Panc1 (cell line): ENCODE measurements at regions not wholly inside any gene's neighbourhood (a gene's known extent, or its start where the extent isn't known, plus 50 kb on each side); places are given as distances from the start of the nearest gene placed in this dataset.

Source experiments
- ATAC-seq: fragments of 200-7000 bp; cut with Tn5 transposase; 2 replicates; pipeline ENCODE4 v1.9.1; 2020; ENCODE audit warnings: mild to moderate bottlenecking, moderate library complexity
- BruUV-seq: library from RNA; stranded (reverse); fragments of 400-500 nt; replicated peaks from 2 replicates; lab custom pipeline; 2021; lab: Mats Ljungman, UMichigan
- CTCF ChIA-PET: fragments of 300-600 bp; sonication (Branson Sonifier 250); formaldehyde crosslinking; loops from one replicate; lab custom pipeline; 2022; ENCODE audit warnings: antibody characterized with exemption; lab: Charles Lee
- POLR2A ChIA-PET: fragments of 300-600 bp; sonication (Branson Sonifier 250); formaldehyde crosslinking; loops from one replicate; lab custom pipeline; 2022; ENCODE audit warnings: antibody characterized with exemption; lab: Charles Lee
- DNase-seq: peaks from one replicate; pipeline ENCODE4 v3.0.0-alpha.2; 2010; ENCODE audit warnings: low read depth, low spot score
- H3K27ac ChIP-seq: 2 replicates; pipeline ENCODE4 v1.5.1; 2011; ENCODE audit warnings: mild to moderate bottlenecking, low read length, inconsistent platforms
- H3K27me3 ChIP-seq: fragments of 200-500 bp; sonication (Bioruptor generic); 2 replicates; pipeline ENCODE4 v1.6.0; 2014; ENCODE audit warnings: low read length, inconsistent platforms; ENCODE audit not compliant: control insufficient read depth, insufficient read depth
- H3K36me3 ChIP-seq: fragments of 200-500 bp; sonication (Bioruptor generic); 2 replicates; pipeline ENCODE4 v1.5.1; 2014; ENCODE audit warnings: inconsistent platforms, mild to moderate bottlenecking, low read length, moderate library complexity; ENCODE audit not compliant: control insufficient read depth, insufficient read depth
- H3K4me1 ChIP-seq: 2 replicates; pipeline ENCODE4 v1.5.1; 2011; ENCODE audit warnings: inconsistent platforms, mild to moderate bottlenecking, low read length, moderate library complexity; ENCODE audit not compliant: control insufficient read depth, insufficient read depth
- H3K4me3 ChIP-seq, 2 experiments: 2 replicates each; pipeline ENCODE4 v1.5.1; 2011 to 2012; ENCODE audit warnings: low read depth in 2 of 2, low read length in 2 of 2, mild to moderate bottlenecking in 2 of 2, inconsistent platforms in 1 of 2, moderate library complexity in 1 of 2
- H3K9me3 ChIP-seq: fragments of 200-500 bp; sonication (Bioruptor generic); 2 replicates; pipeline ENCODE4 v1.5.1; 2014; ENCODE audit warnings: low read depth, mild to moderate bottlenecking, inconsistent platforms, low read length, moderate library complexity; ENCODE audit not compliant: control insufficient read depth, insufficient read depth
- POLR2AphosphoS5 ChIP-seq: IDR thresholded peaks from 2 replicates; pipeline ENCODE4 v1.6.1; 2012; ENCODE audit warnings: mild to moderate bottlenecking, low read depth, low read length, moderate library complexity
- REST ChIP-seq, 2 experiments: IDR thresholded peaks; 2 replicates each; pipeline ENCODE4 v1.6.1; 2011 to 2012; ENCODE audit warnings: low read depth in 2 of 2, control low read depth in 1 of 2, low read length in 1 of 2, mild to moderate bottlenecking in 1 of 2, moderate library complexity in 1 of 2; ENCODE audit not compliant: insufficient read depth in 1 of 2
- SIN3A ChIP-seq: IDR thresholded peaks from 2 replicates; pipeline ENCODE4 v1.6.1; 2012; ENCODE audit warnings: low read depth, mild to moderate bottlenecking, low read length, moderate library complexity, borderline replicate concordance; ENCODE audit not compliant: insufficient read depth
- TCF7L2 ChIP-seq: IDR thresholded peaks from 2 replicates; pipeline ENCODE4 v1.6.1; 2011; ENCODE audit warnings: mild to moderate bottlenecking, low read depth, low read length, inconsistent platforms
- in situ Hi-C: cut with HindIII; loops from 2 replicates; pipeline ENCODE4 v1.10.0; 2016; ENCODE audit warnings: low sequenced_read_pairs, low pct_unique_long_range_greater_than_20kb
- intact Hi-C: fragments of 100-400 bp; cut with micrococcal nuclease; formaldehyde crosslinking; loops from one replicate; pipeline ENCODE4 v1.10.0; 2022; ENCODE audit not compliant: unreplicated experiment
- TF ChIP-seq, protein P1 (sequence below): fragments of 450-650 bp; IDR thresholded peaks from 2 replicates; pipeline ENCODE4 v1.5.1; 2017; ENCODE audit warnings: mild to moderate bottlenecking

- ChIA-PET POLR2A (no interaction called here), CTCF (no interaction called here)
- in situ Hi-C loops = no loop called here
- Histone ChIP-seq H3K27ac (no peak overlapping the region), H3K4me3 (no peak overlapping the region), H3K4me1 (no peaks in the 10 kb centered on the region), H3K27me3 (0 out of 2 replicates have a peak, but pooled peaks cover 2% of the 10 kb centered on the region), H3K36me3 (no peaks in the 10 kb centered on the region), H3K9me3 (no peaks in the 10 kb centered on the region)
- intact Hi-C loops = loop anchor here (10.0 kb wide), 2 partner anchors 346 to 534 kb away; partner anchors contain the start of gene TMEM132B
- TF ChIP-seq REST (IDR thresholded peaks at IDR 0.05; ENCODE audit: insufficient read depth in 1 of 2, low read depth in 2 of 2, low read length in 1 of 2) (no peak), TCF7L2 (no peak), POLR2AphosphoS5 (no peak), SIN3A (no peak)
- TF ChIP-seq, protein P1, sequence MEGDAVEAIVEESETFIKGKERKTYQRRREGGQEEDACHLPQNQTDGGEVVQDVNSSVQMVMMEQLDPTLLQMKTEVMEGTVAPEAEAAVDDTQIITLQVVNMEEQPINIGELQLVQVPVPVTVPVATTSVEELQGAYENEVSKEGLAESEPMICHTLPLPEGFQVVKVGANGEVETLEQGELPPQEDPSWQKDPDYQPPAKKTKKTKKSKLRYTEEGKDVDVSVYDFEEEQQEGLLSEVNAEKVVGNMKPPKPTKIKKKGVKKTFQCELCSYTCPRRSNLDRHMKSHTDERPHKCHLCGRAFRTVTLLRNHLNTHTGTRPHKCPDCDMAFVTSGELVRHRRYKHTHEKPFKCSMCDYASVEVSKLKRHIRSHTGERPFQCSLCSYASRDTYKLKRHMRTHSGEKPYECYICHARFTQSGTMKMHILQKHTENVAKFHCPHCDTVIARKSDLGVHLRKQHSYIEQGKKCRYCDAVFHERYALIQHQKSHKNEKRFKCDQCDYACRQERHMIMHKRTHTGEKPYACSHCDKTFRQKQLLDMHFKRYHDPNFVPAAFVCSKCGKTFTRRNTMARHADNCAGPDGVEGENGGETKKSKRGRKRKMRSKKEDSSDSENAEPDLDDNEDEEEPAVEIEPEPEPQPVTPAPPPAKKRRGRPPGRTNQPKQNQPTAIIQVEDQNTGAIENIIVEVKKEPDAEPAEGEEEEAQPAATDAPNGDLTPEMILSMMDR = no peak
- BruUV-seq = no TSS peak
- no peak for ATAC-seq
- no peak for DNase-seq
Measured at GRCh38 chr12:125530876-125531275, 465.6 kb downstream of the AACS start.

DNA sequence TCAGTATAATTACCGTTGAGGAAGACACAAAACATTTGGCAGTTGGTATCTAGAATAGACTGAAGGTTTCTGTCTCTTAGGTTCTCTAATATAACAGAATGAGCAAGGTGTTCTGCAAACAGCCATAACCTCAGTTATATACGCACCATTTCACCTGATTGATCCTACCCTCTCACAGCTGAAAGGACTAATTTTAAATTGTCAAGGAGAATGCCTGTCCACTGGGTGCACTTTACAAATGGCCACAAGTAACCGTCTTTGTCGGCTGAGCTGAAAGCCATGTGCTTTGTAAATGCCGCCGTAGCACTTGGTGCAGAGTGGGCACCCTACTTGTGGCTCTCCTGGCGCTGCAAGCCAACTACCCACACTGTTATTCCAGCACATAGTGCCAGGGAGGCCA is 466.3 kb downstream of the AACS start:
- no TSS peak for BruUV-seq
- intact Hi-C loops (loop anchor here (10.0 kb wide), 2 partner anchors 347 to 533 kb away; partner anchors contain the start of gene TMEM132B), in situ Hi-C loops (no loop called here)
- no peak for DNase-seq
- ChIA-PET CTCF (no interaction called here), POLR2A (no interaction called here)
- TF ChIP-seq REST (IDR thresholded peaks at IDR 0.05; ENCODE audit: insufficient read depth in 1 of 2, low read depth in 2 of 2, low read length in 1 of 2) (no peak), POLR2AphosphoS5 (no peak), SIN3A (no peak)
- Histone ChIP-seq H3K27me3 (0 out of 2 replicates have a peak, but pooled peaks cover 2% of the 10 kb centered on the region), H3K27ac (no peak overlapping the region), H3K36me3 (no peaks in the 10 kb centered on the region), H3K4me3 (no peak overlapping the region), H3K4me1 (no peaks in the 10 kb centered on the region), H3K9me3 (no peaks in the 10 kb centered on the region)
- no peak for ATAC-seq
